Activated CD4-positive, alpha-beta T cell treated with anti-CD3 and anti-CD28 coated beads for 48 hours (primary cell): ENCODE measurements at regions not wholly inside any gene's neighbourhood (a gene's known extent, or its start where the extent isn't known, plus 50 kb on each side); places are given as distances from the start of the nearest gene placed in this dataset.
"Not testable (repeated sequence)": the region's sequence is repeated elsewhere in the genome, so short reads cannot be mapped to it uniquely, and the experiment has no call there.

Source experiments
- DNase-seq: peaks from one replicate; pipeline ENCODE4 v3.0.0-alpha.2; 2020

DNA sequence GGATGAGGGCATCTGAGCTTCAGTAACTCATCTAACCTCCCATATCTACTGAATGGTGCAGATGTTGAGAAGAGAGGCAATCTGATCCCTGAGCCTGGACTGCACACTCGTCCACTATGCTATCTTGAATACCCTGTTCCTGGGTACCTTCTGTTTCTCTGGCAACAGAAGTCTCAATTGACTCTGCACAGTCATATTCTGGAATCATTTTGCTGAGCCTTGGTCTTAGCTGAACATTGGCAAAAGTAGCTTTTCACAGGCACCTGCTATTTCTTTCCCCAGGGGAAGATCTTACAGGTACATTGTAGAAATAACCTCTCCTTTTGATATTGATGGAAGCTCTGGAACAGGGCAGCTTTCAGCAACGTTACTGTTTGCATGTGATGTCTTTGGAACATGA is 161.5 kb upstream of the GPR101 start:
- no peak for DNase-seq

DNA sequence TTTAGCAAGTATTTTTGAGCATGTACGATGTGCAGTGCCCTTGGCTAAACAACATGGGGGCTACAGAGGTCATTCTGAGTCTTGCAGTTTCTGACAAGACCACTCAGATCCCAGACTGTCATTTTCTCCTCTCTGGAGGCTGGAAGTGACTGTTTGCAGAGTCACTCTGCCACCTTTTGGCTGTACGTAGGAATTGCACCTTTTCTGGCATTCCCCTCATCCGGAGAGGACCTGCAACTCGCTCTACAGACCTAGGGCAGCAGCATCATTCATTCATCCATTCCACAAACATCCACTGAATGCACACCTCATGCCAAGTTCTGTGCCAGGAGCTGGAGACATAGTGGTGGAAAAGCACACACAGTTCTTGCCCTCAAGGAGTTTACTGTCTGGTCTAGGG is 160.4 kb upstream of the GPR101 start:
- peak; percentile 36 for DNase-seq

DNA sequence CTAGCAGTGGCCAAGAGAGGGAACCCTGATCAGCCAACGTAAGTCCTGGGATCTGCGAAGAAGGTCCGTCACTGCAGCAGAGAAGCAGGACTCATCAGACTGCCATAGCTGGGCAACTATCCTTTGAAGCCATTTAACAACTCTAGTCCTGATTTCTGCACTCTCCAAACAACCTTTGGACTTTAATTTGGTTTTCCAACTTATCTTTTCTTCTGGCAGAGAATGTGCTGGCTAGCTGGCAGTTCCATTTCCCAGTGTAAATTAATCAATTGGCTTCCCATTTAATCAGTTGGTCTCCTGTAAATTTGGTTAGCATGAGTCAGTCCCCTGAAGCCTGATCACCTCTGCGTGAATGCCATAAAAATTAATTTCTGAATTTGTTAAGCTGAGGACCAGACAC is 153.7 kb upstream of the GPR101 start:
- DNase-seq: no peak

DNA sequence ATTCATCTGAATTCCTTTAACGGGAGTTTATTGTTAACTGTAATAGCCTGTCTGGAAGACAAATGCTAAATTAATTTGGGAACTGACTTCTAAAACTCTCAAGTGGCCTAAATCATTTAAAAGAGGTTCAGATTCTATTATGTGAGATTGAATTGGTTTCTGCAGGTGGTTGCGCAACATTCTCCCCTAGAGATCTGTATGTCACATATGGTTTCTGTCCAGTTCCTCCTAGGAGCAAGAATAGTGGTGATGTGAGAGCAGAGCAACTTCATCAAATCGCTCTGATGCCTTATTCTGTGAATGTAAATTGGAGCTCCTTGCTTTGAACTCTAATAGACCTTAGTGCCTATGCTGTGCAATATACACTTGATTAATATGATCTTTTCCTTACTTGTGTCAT is 144.6 kb upstream of the GPR101 start:
- no peak for DNase-seq

DNA sequence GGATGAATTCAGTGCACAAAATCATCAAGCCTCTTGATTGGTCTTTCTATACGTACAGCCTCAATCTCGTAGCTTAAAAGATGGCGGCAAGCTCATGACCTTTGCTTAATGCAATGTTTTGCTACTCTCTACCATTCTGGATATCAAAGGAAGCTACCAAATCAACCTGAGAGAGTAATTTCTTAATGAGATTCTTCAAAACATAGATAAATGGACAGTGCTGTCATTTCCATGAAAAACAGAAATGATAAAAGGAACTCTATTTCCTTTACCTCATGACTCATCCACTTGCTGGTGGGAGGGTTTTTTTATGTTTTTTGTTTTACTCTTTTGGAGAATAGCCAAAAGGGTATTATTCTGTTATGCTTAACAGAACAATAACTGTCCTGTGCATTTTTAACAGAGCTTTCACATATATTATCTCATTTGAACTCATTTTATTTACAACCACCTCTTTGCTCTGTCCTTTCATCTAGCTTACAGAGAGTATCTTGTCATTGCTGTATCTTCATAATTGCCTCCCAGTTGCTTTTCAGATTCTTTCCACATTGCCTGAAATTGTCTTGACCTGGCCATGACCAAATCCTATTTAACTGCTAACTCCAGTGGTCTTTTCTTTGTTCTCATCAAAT is 138.6 kb upstream of the GPR101 start:
- DNase-seq: no peak

DNA sequence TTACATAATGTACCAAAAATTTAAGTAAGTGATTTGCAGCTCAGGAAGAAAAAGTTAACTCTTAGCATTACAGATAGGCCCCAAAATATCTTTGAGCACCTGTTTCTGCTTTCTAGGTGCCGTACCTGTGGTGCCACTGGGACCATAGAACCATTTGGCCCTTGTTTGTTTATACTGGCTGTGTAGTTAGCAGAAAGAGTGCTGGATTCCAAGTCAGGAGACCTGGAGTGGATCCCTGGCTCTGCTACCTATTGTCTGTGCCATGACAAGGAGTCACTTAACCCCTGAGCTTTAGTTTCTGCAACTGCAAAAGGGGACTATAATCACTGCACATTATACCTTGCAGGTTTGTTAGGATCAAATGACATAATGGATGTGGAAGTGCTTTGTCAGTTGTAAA is 137.8 kb upstream of the GPR101 start:
- DNase-seq: no peak

DNA sequence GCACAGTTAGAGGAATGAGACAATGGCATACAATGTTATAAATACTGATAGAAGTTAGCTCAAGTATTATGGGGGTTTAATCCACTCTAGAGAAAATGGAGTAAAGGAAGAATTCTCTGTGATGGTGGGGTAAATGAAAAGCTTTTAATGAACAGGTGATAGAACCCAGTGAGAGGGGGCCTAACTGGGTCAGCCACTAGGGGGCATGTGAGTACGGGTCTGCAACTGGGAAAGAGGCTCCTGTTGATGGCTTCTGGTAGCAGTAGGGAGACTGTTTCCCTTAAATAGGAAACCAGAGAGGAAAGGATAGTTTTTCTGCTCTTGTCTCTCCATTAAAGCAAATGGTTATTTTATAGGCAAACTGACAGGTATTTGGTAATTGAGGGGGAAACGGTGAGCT is 132.8 kb upstream of the GPR101 start:
- DNase-seq: peak; percentile 25

DNA sequence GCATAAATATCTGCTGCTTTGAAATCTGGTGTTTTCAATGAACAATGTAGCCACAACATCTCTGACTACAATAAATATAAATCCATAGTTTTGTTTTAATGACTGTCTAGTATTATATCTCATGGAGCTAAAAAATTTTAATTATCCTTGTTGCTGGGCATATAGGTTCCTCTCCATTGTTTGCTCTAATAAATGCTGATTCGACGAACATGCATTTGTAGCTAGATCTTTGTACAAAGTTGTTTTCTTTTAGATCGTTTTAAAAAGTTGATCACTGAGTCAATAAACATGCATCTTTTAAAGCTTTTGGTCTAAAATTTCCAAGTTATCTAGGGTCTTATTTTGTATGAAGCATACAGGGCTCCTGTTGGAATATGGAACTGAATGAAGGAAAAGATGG is 130.5 kb upstream of the GPR101 start:
- DNase-seq: no peak

DNA sequence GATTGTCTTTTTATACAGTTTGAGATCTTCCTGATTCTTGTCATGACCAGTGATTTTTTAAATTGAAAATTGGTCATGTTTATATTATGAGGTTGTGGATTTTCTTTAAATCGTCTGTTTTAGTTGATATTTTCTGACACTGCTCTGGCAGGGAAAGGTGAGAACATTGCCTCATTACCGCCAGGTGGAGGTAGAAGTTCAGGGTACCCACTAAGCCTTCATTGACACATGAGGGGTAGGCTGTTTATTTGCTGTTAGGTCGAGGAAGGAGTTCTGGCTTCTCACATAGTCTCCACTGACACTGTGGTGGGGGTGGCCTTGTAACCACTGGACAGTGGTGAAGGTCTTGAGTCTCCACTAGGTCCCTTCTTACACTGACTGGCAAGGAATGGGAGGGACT is 117.6 kb upstream of the GPR101 start:
- DNase-seq: no peak

DNA sequence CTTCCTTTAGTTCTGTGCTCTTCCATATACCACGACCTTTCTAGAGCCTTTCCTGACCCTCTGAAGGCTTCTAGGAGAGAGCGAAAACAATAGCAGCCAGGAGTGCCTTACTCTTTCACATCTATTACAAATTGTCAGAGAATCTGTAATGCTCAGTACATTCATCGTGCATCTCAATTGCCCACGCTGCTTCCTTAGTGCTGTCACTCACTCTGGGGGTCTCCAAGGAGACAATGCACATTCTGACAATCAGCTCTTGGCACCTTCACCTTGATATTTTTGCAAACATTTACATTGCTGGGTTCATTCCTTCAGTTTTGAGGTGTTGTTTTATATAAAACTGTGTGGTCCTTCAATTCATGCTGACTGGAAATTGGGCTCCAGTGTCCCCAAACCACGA is 110.1 kb upstream of the GPR101 start:
- no peak for DNase-seq

DNA sequence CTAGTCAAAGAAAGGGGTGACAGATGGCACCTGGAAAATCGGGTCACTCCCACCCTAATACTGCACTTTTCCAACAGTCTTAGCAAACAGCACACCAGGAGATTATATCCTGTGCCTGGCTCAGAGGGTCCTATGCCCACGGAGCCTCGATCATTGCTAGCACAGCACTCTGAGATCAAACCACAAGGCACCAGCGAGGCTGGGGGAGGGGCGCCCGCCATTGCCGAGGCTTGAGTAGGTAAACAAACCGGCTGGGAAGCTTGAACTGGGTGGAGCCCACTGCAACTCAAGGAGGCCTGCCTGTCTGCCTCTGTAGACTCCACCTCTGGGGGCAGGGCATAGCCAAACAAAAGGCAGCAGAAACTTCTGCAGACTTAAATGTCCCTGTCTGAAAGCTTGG is 88.9 kb upstream of the GPR101 start:
- DNase-seq: not testable (repeated sequence)

DNA sequence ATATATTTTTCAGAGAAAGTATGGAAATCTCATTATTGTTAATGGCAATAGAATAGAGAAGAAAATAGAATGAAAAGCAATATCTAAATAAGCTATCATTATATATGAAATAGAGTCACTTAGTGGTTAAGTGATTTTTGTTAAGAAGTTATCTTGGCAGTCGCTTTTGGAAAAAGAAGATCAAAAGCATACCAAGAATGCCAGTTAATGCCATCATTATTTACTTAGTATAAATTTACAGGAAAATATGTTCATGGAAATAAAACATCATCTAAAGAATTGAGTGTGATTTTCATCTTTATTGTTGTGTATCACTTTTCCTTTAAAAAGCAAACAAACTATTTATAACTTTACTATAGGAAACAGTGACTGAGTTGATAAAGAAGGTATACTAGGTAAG is 85.3 kb upstream of the GPR101 start:
- no peak for DNase-seq

DNA sequence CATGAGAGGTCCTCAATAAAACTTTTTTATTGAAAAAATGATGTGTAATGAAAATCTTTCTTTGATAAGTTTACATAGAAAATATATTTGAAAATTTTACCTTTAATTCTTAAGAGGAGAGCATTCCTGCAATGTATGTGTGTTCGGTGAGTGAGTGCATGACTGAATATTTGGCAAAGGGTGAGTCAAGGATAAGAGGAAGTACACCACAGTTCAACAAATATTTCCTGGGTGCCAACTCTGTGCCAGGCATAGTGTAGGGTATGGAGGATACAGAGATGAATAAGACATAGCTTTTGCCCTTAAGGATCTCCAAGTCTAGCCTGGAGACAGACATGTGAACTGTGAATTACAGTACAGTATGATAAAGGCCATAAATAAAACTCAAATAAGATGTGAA is 84.7 kb upstream of the GPR101 start:
- no peak for DNase-seq

DNA sequence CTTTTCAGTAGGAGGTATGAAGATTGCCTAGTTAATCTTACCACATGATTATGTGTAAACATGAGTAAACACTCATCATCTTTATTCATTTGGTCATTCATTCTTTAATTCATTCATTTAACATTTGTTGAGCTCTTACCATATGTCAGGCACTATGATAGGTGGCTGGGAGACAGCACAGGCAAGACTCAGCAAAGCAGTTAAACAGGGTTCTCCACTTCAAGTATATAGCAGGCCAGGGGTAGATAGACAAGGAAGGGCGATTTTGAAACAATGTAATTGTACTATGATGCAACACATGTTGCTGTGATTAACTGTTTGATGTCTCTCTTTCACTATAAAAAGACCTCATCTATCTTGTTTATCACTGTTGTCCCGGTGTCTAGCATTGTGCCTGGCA is 84.3 kb upstream of the GPR101 start:
- no peak for DNase-seq

DNA sequence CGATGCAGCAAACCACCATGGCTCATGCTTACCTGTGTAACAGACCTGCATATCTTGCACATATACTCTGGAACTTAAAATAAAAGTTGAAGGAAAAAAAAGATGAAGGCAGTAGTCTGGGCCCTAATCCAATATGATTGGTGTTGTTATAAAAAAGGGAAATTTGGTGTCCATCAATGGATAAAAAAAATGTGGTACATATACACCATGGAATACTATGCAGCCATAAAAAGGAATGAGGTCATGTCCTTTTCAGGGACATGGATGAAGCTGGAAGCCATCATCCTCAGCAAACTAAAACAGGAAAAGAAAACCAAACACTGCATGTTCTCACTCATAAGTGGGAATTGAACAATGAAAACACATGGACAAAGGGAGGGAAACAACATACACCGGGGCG is 74.1 kb upstream of the GPR101 start:
- not testable (repeated sequence) for DNase-seq

DNA sequence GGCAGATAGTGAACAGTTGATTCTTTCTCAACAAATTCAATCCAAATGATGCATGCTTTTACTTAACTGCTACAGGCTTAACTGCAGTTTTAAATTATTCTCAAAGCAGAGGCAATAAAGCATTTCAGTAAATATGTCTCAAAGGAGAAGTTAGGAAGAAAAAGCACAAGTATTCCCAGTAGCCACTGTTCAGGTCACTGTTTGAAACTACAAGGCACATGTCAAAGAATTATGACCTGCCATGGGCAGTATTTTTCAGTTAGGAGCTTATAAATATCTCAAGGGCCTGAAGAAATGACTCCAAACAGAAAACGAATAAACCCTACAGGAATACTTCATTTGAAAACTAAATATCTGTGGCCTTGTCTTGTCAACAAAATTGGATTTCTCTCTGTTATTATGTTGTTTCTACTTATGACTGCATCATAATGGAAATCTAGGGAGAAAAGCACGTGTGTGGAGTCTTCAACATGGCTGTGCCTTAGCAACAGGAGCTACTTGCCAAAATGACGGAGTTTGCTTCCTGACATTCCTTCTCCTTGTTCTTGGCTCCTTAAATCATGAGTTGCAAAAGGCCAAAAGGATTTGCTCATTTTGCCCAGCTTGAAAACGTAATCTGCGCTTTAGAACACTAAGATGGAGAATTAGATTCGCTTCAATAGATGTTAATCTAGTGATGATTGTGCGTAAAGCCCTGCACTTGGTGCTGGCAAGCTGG is 67.6 kb upstream of the GPR101 start:
- no peak for DNase-seq
